Kasumi-1 (cell line): ENCODE measurements at regions not wholly inside any gene's neighbourhood (a gene's known extent, or its start where the extent isn't known, plus 50 kb on each side); places are given as distances from the start of the nearest gene placed in this dataset.
"Not testable (repeated sequence)": the region's sequence is repeated elsewhere in the genome, so short reads cannot be mapped to it uniquely, and the experiment has no call there.

ENCODE experiments used
- DNase-seq, 2 experiments: peaks; one replicate each; lab custom pipeline; 2025; lab: John Stamatoyannopoulos, UW

GRCh38 chr3:35141406-35141805 is 497.9 kb upstream of the ARPP21 start:
- DNase-seq, result no peak

- DNase-seq, result no peak
These were observed 495.3 kb upstream of the ARPP21 start for GRCh38 chr3:35144011-35144410.

- not testable (repeated sequence) for DNase-seq
These were observed 492.9 kb upstream of the ARPP21 start for GRCh38 chr3:35146256-35147035.

GRCh38 chr3:35183927-35184675 is 455.2 kb upstream of the ARPP21 start:
- DNase-seq, result no peak

GRCh38 chr3:35184775-35185174 is 454.6 kb upstream of the ARPP21 start:
- no peak for DNase-seq

- no peak for DNase-seq
These were observed 451.4 kb upstream of the ARPP21 start for GRCh38 chr3:35187908-35188307.

- no peak for DNase-seq
These were observed 444.7 kb upstream of the ARPP21 start for GRCh38 chr3:35194666-35195065.

GRCh38 chr3:35198857-35199256 is 440.5 kb upstream of the ARPP21 start:
- DNase-seq, result no peak

- DNase-seq, result peak; percentile 46 to 67
These were observed 439.3 kb upstream of the ARPP21 start for GRCh38 chr3:35200056-35200455.

- DNase-seq, result no peak
These were observed 438.1 kb upstream of the ARPP21 start for GRCh38 chr3:35201211-35201610.

GRCh38 chr3:35215525-35216500 is 423.5 kb upstream of the ARPP21 start:
- no peak for DNase-seq

GRCh38 chr3:35216501-35217266 is 422.6 kb upstream of the ARPP21 start:
- no peak for DNase-seq

- no peak for DNase-seq
These were observed 415.5 kb upstream of the ARPP21 start for GRCh38 chr3:35223632-35224394.

GRCh38 chr3:35224565-35225295 is 414.6 kb upstream of the ARPP21 start:
- DNase-seq, result no peak

- DNase-seq, result no peak
These were observed 398.1 kb upstream of the ARPP21 start for GRCh38 chr3:35241236-35241635.

GRCh38 chr3:35254917-35255316 is 384.4 kb upstream of the ARPP21 start:
- DNase-seq, result no peak

GRCh38 chr3:35257641-35258040 is 381.7 kb upstream of the ARPP21 start:
- no peak for DNase-seq

GRCh38 chr3:35262406-35262805 is 376.9 kb upstream of the ARPP21 start:
- no peak for DNase-seq

- no peak for DNase-seq
These were observed 375.8 kb upstream of the ARPP21 start for GRCh38 chr3:35263477-35263876.

- DNase-seq, result not testable (repeated sequence)
These were observed 373.3 kb upstream of the ARPP21 start for GRCh38 chr3:35266065-35266464.
